ENCODE measurements at regions not wholly inside any gene's neighbourhood (a gene's known extent, or its start where the extent isn't known, plus 50 kb on each side); places are given as distances from the start of the nearest gene placed in this dataset.
"Not testable (repeated sequence)": the region's sequence is repeated elsewhere in the genome, so short reads cannot be mapped to it uniquely, and the experiment has no call there.

- DNase-seq (ENCODE audit: extremely low read depth in 1 of 11, low read depth in 9 of 11, low spot score in 4 of 11) = no peak
Observed at GRCh38 chr6:28774292-28775051, 149.3 kb downstream of the TRIM27 start.

GRCh38 chr6:28775052-28775376, 148.8 kb downstream of the TRIM27 start:
- DNase-seq (ENCODE audit: extremely low read depth in 1 of 11, low read depth in 9 of 11, low spot score in 4 of 11) = no peak

- DNase-seq (ENCODE audit: extremely low read depth in 1 of 11, low read depth in 9 of 11, low spot score in 4 of 11) = no peak
Observed at GRCh38 chr6:28775405-28776129, 148.2 kb downstream of the TRIM27 start.

GRCh38 chr6:28776269-28777146, 147.3 kb downstream of the TRIM27 start:
- DNase-seq (ENCODE audit: extremely low read depth in 1 of 11, low read depth in 9 of 11, low spot score in 4 of 11) = no peak

GRCh38 chr6:28777147-28777461, 146.7 kb downstream of the TRIM27 start:
- DNase-seq (ENCODE audit: extremely low read depth in 1 of 11, low read depth in 9 of 11, low spot score in 4 of 11) = no peak

- DNase-seq (ENCODE audit: extremely low read depth in 1 of 11, low read depth in 9 of 11, low spot score in 4 of 11) = no peak
Observed at GRCh38 chr6:28782113-28782673, 141.6 kb downstream of the TRIM27 start.

- no peak for DNase-seq (ENCODE audit: extremely low read depth in 1 of 11, low read depth in 9 of 11, low spot score in 4 of 11)
Observed at GRCh38 chr6:28785962-28786679, 137.7 kb downstream of the TRIM27 start.

GRCh38 chr6:28789553-28790083, 134.2 kb downstream of the TRIM27 start:
- DNase-seq (ENCODE audit: extremely low read depth in 1 of 11, low read depth in 9 of 11, low spot score in 4 of 11) = peak in 1 of 11 donors; percentile 28

- no peak for DNase-seq (ENCODE audit: extremely low read depth in 1 of 11, low read depth in 9 of 11, low spot score in 4 of 11)
Observed at GRCh38 chr6:28791002-28791383, 132.8 kb downstream of the TRIM27 start.

GRCh38 chr6:28794175-28795002, 129.4 kb downstream of the TRIM27 start:
- DNase-seq (ENCODE audit: extremely low read depth in 1 of 11, low read depth in 9 of 11, low spot score in 4 of 11) = no peak

- not testable (repeated sequence) for DNase-seq (ENCODE audit: extremely low read depth in 1 of 11, low read depth in 9 of 11, low spot score in 4 of 11)
Observed at GRCh38 chr6:28800647-28801046, 123.1 kb downstream of the TRIM27 start.

- no peak for DNase-seq (ENCODE audit: extremely low read depth in 1 of 11, low read depth in 9 of 11, low spot score in 4 of 11)
Observed at GRCh38 chr6:28802417-28803336, 121.1 kb downstream of the TRIM27 start.

- DNase-seq (ENCODE audit: extremely low read depth in 1 of 11, low read depth in 9 of 11, low spot score in 4 of 11) = no peak
Observed at GRCh38 chr6:28803337-28803709, 120.5 kb downstream of the TRIM27 start.

- no peak for DNase-seq (ENCODE audit: extremely low read depth in 1 of 11, low read depth in 9 of 11, low spot score in 4 of 11)
Observed at GRCh38 chr6:28807682-28808280, 116.0 kb downstream of the TRIM27 start.

- DNase-seq (ENCODE audit: extremely low read depth in 1 of 11, low read depth in 9 of 11, low spot score in 4 of 11) = no peak
Observed at GRCh38 chr6:28808383-28808782, 115.4 kb downstream of the TRIM27 start.

- no peak for DNase-seq (ENCODE audit: extremely low read depth in 1 of 11, low read depth in 9 of 11, low spot score in 4 of 11)
Observed at GRCh38 chr6:28809947-28810658, 113.7 kb downstream of the TRIM27 start.
